A549 (cell line): ENCODE measurements at regions not wholly inside any gene's neighbourhood (a gene's known extent, or its start where the extent isn't known, plus 50 kb on each side); places are given as distances from the start of the nearest gene placed in this dataset.

ENCODE experiments used
- CEBPB ChIP-seq, 2 experiments: fragments of >200 bp in 1 of 2; sonication (Bioruptor Twin) in 1 of 2; formaldehyde crosslinking in 1 of 2; IDR thresholded peaks; 2 replicates each; pipeline ENCODE4 v1.6.1; 2012 to 2016
- ELK1 ChIP-seq: fragments of 150-350 bp; IDR thresholded peaks from 2 replicates; pipeline ENCODE4 v1.6.1; 2014; ENCODE audit warnings: low read depth, mild to moderate bottlenecking, low read length
- EP300 ChIP-seq, 2 experiments: fragments of >200 bp; sonication (Bioruptor Twin); formaldehyde crosslinking; IDR thresholded peaks; 2 replicates in 1 of 2; 3 replicates in 1 of 2; pipeline ENCODE4 v1.6.1; 2016 to 2017
- JUN ChIP-seq, 2 experiments: fragments of >200 bp; sonication (Bioruptor Twin); formaldehyde crosslinking; IDR thresholded peaks; 2 replicates in 1 of 2; 3 replicates in 1 of 2; pipeline ENCODE4 v1.6.1; 2016 to 2017
- MAX ChIP-seq: IDR thresholded peaks from 2 replicates; pipeline ENCODE4 v1.6.1; 2012
- MAZ ChIP-seq: fragments of 150-350 bp; IDR thresholded peaks from 2 replicates; pipeline ENCODE4 v1.6.1; 2014; ENCODE audit warnings: antibody characterized with exemption, low read depth, low read length, borderline replicate concordance
- POLR2A ChIP-seq: IDR thresholded peaks from 2 replicates; pipeline ENCODE4 v1.6.1; 2012; ENCODE audit warnings: mild to moderate bottlenecking, low read length
- RCOR1 ChIP-seq: fragments of 150-350 bp; IDR thresholded peaks from 2 replicates; pipeline ENCODE4 v1.6.1; 2014; ENCODE audit warnings: antibody characterized with exemption, low read length, low read depth
- RFX5 ChIP-seq: fragments of 450-650 bp; IDR thresholded peaks from 2 replicates; pipeline ENCODE4 v1.7.1; 2014; ENCODE audit warnings: antibody characterized with exemption, mild to moderate bottlenecking, moderate library complexity
- ZFP36 ChIP-seq: fragments of 450-650 bp; IDR thresholded peaks from 2 replicates; pipeline ENCODE4 v1.6.1; 2014; ENCODE audit warnings: borderline replicate concordance; ENCODE audit not compliant: partially characterized antibody
- ZNF302 ChIP-seq: fragments of 250-450 bp; sonication (Bioruptor Pico); IDR thresholded peaks from 2 replicates; pipeline ENCODE4 v1.9.0; 2021; ENCODE audit warnings: inconsistent platforms, mild to moderate bottlenecking, moderate library complexity
- TF ChIP-seq, protein P1 (sequence below): fragments of >200 bp; sonication (Bioruptor Twin); formaldehyde crosslinking; IDR thresholded peaks from 3 replicates; pipeline ENCODE4 v1.5.1; 2016
- TF ChIP-seq, protein P2 (sequence below): IDR thresholded peaks from 2 replicates; pipeline ENCODE4 v1.6.1; 2012
- TF ChIP-seq, protein P3 (sequence below): fragments of 200-600 bp; sonication (generic); IDR thresholded peaks from 2 replicates; pipeline ENCODE4 v1.6.1; 2016; ENCODE audit warnings: antibody characterized with exemption, mild to moderate bottlenecking, moderate library complexity

DNA sequence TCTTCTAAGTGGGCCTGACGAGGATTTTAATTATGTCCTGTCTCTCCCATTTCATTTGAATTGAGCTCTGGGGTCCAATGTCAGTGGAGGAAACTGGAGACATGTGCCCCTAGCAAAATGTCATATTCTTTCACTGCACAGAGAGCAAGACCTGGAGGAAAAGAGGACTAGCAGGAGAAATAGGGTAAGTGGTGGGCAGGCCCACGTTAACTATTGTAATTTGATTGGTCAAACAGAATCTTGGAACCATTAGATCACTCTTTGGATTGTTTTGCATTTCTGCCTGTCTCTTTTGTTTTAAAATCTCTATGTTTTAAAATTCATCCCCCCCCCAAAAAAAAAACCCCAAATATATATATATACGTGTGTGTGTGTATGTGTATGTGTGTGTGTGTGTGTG lies 113.9 kb upstream of the PELI2 start:
- TF ChIP-seq POLR2A (no peak), ELK1 (no peak), CEBPB (IDR thresholded peaks at IDR 0.05) (no peak), EP300 (IDR thresholded peaks at IDR 0.05) (no peak), MAZ (no peak), JUN (IDR thresholded peaks at IDR 0.05) (no peak), RFX5 (no peak), ZNF302 (CRISPR knock-in tag) (no peak), MAX (no peak), RCOR1 (no peak), ZFP36 (no peak)
- TF ChIP-seq, protein P1, sequence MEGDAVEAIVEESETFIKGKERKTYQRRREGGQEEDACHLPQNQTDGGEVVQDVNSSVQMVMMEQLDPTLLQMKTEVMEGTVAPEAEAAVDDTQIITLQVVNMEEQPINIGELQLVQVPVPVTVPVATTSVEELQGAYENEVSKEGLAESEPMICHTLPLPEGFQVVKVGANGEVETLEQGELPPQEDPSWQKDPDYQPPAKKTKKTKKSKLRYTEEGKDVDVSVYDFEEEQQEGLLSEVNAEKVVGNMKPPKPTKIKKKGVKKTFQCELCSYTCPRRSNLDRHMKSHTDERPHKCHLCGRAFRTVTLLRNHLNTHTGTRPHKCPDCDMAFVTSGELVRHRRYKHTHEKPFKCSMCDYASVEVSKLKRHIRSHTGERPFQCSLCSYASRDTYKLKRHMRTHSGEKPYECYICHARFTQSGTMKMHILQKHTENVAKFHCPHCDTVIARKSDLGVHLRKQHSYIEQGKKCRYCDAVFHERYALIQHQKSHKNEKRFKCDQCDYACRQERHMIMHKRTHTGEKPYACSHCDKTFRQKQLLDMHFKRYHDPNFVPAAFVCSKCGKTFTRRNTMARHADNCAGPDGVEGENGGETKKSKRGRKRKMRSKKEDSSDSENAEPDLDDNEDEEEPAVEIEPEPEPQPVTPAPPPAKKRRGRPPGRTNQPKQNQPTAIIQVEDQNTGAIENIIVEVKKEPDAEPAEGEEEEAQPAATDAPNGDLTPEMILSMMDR = no peak
- TF ChIP-seq, protein P2, sequence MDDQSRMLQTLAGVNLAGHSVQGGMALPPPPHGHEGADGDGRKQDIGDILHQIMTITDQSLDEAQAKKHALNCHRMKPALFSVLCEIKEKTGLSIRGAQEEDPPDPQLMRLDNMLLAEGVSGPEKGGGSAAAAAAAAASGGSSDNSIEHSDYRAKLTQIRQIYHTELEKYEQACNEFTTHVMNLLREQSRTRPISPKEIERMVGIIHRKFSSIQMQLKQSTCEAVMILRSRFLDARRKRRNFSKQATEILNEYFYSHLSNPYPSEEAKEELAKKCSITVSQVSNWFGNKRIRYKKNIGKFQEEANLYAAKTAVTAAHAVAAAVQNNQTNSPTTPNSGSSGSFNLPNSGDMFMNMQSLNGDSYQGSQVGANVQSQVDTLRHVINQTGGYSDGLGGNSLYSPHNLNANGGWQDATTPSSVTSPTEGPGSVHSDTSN = no peak
- TF ChIP-seq, protein P3, sequence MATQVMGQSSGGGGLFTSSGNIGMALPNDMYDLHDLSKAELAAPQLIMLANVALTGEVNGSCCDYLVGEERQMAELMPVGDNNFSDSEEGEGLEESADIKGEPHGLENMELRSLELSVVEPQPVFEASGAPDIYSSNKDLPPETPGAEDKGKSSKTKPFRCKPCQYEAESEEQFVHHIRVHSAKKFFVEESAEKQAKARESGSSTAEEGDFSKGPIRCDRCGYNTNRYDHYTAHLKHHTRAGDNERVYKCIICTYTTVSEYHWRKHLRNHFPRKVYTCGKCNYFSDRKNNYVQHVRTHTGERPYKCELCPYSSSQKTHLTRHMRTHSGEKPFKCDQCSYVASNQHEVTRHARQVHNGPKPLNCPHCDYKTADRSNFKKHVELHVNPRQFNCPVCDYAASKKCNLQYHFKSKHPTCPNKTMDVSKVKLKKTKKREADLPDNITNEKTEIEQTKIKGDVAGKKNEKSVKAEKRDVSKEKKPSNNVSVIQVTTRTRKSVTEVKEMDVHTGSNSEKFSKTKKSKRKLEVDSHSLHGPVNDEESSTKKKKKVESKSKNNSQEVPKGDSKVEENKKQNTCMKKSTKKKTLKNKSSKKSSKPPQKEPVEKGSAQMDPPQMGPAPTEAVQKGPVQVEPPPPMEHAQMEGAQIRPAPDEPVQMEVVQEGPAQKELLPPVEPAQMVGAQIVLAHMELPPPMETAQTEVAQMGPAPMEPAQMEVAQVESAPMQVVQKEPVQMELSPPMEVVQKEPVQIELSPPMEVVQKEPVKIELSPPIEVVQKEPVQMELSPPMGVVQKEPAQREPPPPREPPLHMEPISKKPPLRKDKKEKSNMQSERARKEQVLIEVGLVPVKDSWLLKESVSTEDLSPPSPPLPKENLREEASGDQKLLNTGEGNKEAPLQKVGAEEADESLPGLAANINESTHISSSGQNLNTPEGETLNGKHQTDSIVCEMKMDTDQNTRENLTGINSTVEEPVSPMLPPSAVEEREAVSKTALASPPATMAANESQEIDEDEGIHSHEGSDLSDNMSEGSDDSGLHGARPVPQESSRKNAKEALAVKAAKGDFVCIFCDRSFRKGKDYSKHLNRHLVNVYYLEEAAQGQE = no peak
